HL-60 (cell line): ENCODE measurements at regions not wholly inside any gene's neighbourhood (a gene's known extent, or its start where the extent isn't known, plus 50 kb on each side); places are given as distances from the start of the nearest gene placed in this dataset.

ENCODE experiments used
- DNase-seq, 2 experiments: peaks; one replicate each; pipeline ENCODE4 v3.0.0-alpha.2; 2010 to 2020; ENCODE audit warnings: low read depth in 1 of 2, low spot score in 1 of 2
- H3K27ac ChIP-seq: fragments of 250-450 bp; sonication (Bioruptor Pico); replicated peaks from 2 replicates; pipeline ENCODE4 v1.5.1; 2020; ENCODE audit warnings: mild to moderate bottlenecking, moderate library complexity
- H3K27me3 ChIP-seq: fragments of 250-450 bp; sonication (Bioruptor Pico); 2 replicates; pipeline ENCODE4 v1.5.1; 2021; ENCODE audit warnings: mild to moderate bottlenecking, moderate library complexity; ENCODE audit not compliant: insufficient read depth, poor library complexity, severe bottlenecking
- H3K4me3 ChIP-seq: replicated peaks from 2 replicates; pipeline ENCODE4 v1.5.1; 2011; ENCODE audit warnings: mild to moderate bottlenecking, control low read depth, low read length; ENCODE audit not compliant: insufficient read depth
- CTCF ChIP-seq: IDR thresholded peaks from one replicate; pipeline ENCODE4 v1.5.1; 2011; ENCODE audit warnings: low read length, control low read depth, inconsistent platforms; ENCODE audit not compliant: insufficient read depth
- GABPA ChIP-seq: IDR thresholded peaks from 2 replicates; pipeline ENCODE4 v1.6.1; 2012; ENCODE audit warnings: low read depth
- POLR2AphosphoS5 ChIP-seq: IDR thresholded peaks from 2 replicates; pipeline ENCODE4 v1.6.1; 2012; ENCODE audit warnings: low read depth
- SPI1 ChIP-seq: IDR thresholded peaks from 2 replicates; pipeline ENCODE4 v1.6.1; 2012; ENCODE audit warnings: low read depth, mild to moderate bottlenecking, borderline replicate concordance
- TF ChIP-seq, protein P1 (sequence below): IDR thresholded peaks from 2 replicates; pipeline ENCODE4 v1.6.1; 2012; ENCODE audit warnings: low read depth; ENCODE audit not compliant: insufficient replicate concordance

DNA sequence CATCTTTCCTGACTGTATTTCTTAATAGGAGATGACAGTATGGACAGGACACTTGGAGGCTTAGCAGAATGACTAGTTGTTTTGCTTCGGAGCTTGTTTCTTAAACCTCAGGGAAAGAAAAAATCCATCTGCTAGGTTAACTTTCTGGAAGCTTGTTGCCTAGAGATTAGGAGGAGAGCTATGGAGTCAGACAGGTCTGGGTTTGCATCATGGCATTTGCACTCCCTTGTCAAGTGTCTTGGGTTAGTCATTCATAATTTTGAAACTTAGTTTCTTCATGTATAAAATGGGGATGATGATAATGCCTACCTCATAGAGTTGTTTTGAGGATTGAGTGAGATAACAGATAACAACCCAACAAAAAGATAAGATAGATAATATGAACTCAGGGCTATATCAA, 231.5 kb downstream of the STK31 start:
- Histone ChIP-seq H3K4me3 (no peak overlapping the region), H3K27me3 (no peaks in the 10 kb centered on the region), H3K27ac (no peak overlapping the region)
- TF ChIP-seq, protein P1, sequence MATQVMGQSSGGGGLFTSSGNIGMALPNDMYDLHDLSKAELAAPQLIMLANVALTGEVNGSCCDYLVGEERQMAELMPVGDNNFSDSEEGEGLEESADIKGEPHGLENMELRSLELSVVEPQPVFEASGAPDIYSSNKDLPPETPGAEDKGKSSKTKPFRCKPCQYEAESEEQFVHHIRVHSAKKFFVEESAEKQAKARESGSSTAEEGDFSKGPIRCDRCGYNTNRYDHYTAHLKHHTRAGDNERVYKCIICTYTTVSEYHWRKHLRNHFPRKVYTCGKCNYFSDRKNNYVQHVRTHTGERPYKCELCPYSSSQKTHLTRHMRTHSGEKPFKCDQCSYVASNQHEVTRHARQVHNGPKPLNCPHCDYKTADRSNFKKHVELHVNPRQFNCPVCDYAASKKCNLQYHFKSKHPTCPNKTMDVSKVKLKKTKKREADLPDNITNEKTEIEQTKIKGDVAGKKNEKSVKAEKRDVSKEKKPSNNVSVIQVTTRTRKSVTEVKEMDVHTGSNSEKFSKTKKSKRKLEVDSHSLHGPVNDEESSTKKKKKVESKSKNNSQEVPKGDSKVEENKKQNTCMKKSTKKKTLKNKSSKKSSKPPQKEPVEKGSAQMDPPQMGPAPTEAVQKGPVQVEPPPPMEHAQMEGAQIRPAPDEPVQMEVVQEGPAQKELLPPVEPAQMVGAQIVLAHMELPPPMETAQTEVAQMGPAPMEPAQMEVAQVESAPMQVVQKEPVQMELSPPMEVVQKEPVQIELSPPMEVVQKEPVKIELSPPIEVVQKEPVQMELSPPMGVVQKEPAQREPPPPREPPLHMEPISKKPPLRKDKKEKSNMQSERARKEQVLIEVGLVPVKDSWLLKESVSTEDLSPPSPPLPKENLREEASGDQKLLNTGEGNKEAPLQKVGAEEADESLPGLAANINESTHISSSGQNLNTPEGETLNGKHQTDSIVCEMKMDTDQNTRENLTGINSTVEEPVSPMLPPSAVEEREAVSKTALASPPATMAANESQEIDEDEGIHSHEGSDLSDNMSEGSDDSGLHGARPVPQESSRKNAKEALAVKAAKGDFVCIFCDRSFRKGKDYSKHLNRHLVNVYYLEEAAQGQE = no peak
- TF ChIP-seq GABPA = no peak
- no peak for TF ChIP-seq CTCF
- TF ChIP-seq POLR2AphosphoS5 = no peak
- no peak for TF ChIP-seq SPI1
- DNase-seq = no peak

GRCh38 chr7:23942032-23942431, 232.0 kb downstream of the STK31 start:
- no peak overlapping the region for H3K27ac ChIP-seq
- no peak for DNase-seq
- TF ChIP-seq SPI1 = no peak
- TF ChIP-seq GABPA = no peak
- no peak for TF ChIP-seq POLR2AphosphoS5
- TF ChIP-seq CTCF = no peak
- TF ChIP-seq, protein P1 = no peak
- no peaks in the 10 kb centered on the region for H3K27me3 ChIP-seq
- no peak overlapping the region for H3K4me3 ChIP-seq

DNA sequence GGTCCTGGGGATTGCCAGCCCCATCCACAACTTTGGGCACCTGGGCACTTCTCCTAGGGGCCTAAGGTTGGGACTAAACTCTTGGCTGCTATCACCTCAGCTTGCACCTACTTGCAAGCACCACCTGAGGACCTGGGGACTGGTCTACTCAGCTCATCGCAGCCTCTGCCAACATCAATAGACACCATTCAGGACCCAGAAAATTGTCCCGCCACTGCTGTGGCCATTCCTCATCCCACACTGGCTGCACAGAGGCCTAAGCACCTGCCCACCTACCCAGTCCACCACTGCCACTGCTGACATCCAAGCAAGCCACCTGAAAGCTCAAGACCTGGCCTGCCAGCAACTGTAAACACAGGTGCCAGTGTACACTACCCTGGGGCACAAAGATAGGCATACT, 234.1 kb downstream of the STK31 start:
- H3K4me3 ChIP-seq = no peak overlapping the region
- TF ChIP-seq SPI1 (no peak), CTCF (no peak), POLR2AphosphoS5 (no peak), GABPA (no peak)
- TF ChIP-seq, protein P1 = no peak
- no peaks in the 10 kb centered on the region for H3K27me3 ChIP-seq
- DNase-seq = no peak
- H3K27ac ChIP-seq = no peak overlapping the region
